DND-41 (cell line): ENCODE measurements at regions not wholly inside any gene's neighbourhood (a gene's known extent, or its start where the extent isn't known, plus 50 kb on each side); places are given as distances from the start of the nearest gene placed in this dataset.

ENCODE experiments used
- ATAC-seq: fragments of 200-7000 bp; cut with Tn5 transposase; 3 replicates; pipeline ENCODE4 v1.9.1; 2021; ENCODE audit warnings: low read depth; ENCODE audit not compliant: insufficient read depth
- DNase-seq: peaks from one replicate; pipeline ENCODE4 v3.0.0-alpha.2; 2020
- H2AFZ ChIP-seq: 2 replicates; pipeline ENCODE4 v1.6.0; 2012; ENCODE audit warnings: low read depth, low read length
- H3K27ac ChIP-seq: 2 replicates; pipeline ENCODE4 v1.5.1; 2012; ENCODE audit warnings: low read length, inconsistent platforms
- H3K27me3 ChIP-seq: fragments of 200-600 bp; sonication (generic); 2 replicates; pipeline ENCODE4 v1.6.0; 2012; ENCODE audit warnings: low read length, mild to moderate bottlenecking, inconsistent platforms; ENCODE audit not compliant: insufficient read depth, poor library complexity
- H3K36me3 ChIP-seq: 2 replicates; pipeline ENCODE4 v1.5.1; 2012; ENCODE audit warnings: low read length, inconsistent platforms; ENCODE audit not compliant: insufficient read depth
- H3K4me1 ChIP-seq: 2 replicates; pipeline ENCODE4 v1.5.1; 2012; ENCODE audit warnings: mild to moderate bottlenecking, low read length; ENCODE audit not compliant: insufficient read depth
- H3K4me2 ChIP-seq: 2 replicates; pipeline ENCODE4 v1.6.0; 2012; ENCODE audit warnings: mild to moderate bottlenecking, moderate library complexity, low read length, inconsistent platforms; ENCODE audit not compliant: insufficient read depth
- H3K4me3 ChIP-seq, 2 experiments: fragments of 200-600 bp in 1 of 2; shearing (Covaris generic) in 1 of 2; 2 replicates each; pipeline ENCODE4 v1.5.1; 2012 to 2016; ENCODE audit warnings: inconsistent platforms in 2 of 2, low read length in 2 of 2, mild to moderate bottlenecking in 2 of 2, low read depth in 1 of 2, moderate library complexity in 1 of 2
- H3K79me2 ChIP-seq: 2 replicates; pipeline ENCODE4 v1.6.0; 2012; ENCODE audit warnings: low read length, inconsistent platforms; ENCODE audit not compliant: insufficient read depth
- H3K9ac ChIP-seq: 2 replicates; pipeline ENCODE4 v1.6.0; 2012; ENCODE audit warnings: low read depth, mild to moderate bottlenecking, inconsistent platforms, low read length, moderate library complexity
- H3K9me3 ChIP-seq: 2 replicates; pipeline ENCODE4 v1.5.1; 2012; ENCODE audit warnings: low read length, moderate library complexity, mild to moderate bottlenecking, inconsistent platforms; ENCODE audit not compliant: insufficient read depth, severe bottlenecking
- H4K20me1 ChIP-seq: 2 replicates; pipeline ENCODE4 v1.6.0; 2012; ENCODE audit warnings: low read length; ENCODE audit not compliant: insufficient read depth
- EZH2 ChIP-seq: IDR thresholded peaks from 3 replicates; pipeline ENCODE4 v1.6.1; 2012; ENCODE audit warnings: borderline replicate concordance, low read depth, mild to moderate bottlenecking, moderate library complexity, low read length, inconsistent platforms; ENCODE audit not compliant: severe bottlenecking
- TF ChIP-seq, protein P1 (sequence below): IDR thresholded peaks from 2 replicates; pipeline ENCODE4 v1.5.1; 2012; ENCODE audit warnings: borderline replicate concordance, low read length, moderate library complexity, mild to moderate bottlenecking; ENCODE audit not compliant: poor library complexity, severe bottlenecking; ENCODE audit errors: extremely low read depth

DNA sequence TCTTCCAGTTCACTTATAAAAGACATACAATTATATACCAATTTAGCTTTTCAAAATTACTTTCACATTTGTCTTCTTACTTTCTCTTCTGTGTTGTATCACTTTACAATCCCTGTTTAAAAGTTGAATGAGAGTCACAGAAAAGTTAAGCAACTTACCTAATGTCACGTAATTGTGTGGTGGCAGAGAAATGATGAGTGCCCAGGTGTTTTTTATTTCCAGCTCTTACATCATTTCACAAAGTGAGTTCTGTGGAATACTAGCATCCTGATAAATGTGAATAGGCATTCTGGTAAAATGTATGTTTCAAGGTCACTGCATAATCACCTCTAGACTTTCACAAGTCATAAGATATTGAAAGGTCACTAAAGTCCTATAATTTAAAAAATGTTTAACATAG is 133.0 kb upstream of the FIBIN start:
- no peak for TF ChIP-seq EZH2
- TF ChIP-seq, protein P1, sequence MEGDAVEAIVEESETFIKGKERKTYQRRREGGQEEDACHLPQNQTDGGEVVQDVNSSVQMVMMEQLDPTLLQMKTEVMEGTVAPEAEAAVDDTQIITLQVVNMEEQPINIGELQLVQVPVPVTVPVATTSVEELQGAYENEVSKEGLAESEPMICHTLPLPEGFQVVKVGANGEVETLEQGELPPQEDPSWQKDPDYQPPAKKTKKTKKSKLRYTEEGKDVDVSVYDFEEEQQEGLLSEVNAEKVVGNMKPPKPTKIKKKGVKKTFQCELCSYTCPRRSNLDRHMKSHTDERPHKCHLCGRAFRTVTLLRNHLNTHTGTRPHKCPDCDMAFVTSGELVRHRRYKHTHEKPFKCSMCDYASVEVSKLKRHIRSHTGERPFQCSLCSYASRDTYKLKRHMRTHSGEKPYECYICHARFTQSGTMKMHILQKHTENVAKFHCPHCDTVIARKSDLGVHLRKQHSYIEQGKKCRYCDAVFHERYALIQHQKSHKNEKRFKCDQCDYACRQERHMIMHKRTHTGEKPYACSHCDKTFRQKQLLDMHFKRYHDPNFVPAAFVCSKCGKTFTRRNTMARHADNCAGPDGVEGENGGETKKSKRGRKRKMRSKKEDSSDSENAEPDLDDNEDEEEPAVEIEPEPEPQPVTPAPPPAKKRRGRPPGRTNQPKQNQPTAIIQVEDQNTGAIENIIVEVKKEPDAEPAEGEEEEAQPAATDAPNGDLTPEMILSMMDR, result no peak
- H3K4me3 ChIP-seq, result no peak overlapping the region
- H3K36me3 ChIP-seq, result no peaks in the 10 kb centered on the region
- DNase-seq (no peak), ATAC-seq (no peak)
- no peaks in the 10 kb centered on the region for H3K4me1 ChIP-seq
- H3K27me3 ChIP-seq, result no peaks in the 10 kb centered on the region
- no peaks in the 10 kb centered on the region for H3K9me3 ChIP-seq
- no peaks in the 10 kb centered on the region for H4K20me1 ChIP-seq
- no peaks in the 10 kb centered on the region for H3K79me2 ChIP-seq
- no peak overlapping the region for H3K9ac ChIP-seq
- no peak overlapping the region for H3K27ac ChIP-seq
- no peak overlapping the region for H3K4me2 ChIP-seq
- H2AFZ ChIP-seq, result no peak overlapping the region

DNA sequence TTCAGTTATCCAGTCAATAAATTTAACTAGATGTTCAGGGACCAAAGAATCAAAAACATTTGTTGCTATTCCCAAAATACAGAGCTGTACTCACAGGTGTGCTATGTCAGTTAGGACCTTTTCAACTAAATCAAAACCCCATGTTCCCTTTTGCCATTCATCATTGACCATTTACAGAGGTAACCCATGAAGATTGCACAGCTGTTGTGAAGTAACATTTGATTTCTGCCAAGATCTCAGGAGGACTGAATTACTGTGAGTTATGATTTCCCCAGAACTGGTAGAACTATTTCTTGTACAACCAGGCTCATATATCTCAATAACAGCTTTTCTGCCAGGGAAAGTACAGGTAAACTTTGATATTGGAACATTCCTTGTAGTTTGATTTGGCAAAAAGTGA is 131.1 kb upstream of the FIBIN start:
- TF ChIP-seq EZH2, result no peak
- TF ChIP-seq, protein P1, result no peak
- DNase-seq, result no peak
- no peak for ATAC-seq

DNA sequence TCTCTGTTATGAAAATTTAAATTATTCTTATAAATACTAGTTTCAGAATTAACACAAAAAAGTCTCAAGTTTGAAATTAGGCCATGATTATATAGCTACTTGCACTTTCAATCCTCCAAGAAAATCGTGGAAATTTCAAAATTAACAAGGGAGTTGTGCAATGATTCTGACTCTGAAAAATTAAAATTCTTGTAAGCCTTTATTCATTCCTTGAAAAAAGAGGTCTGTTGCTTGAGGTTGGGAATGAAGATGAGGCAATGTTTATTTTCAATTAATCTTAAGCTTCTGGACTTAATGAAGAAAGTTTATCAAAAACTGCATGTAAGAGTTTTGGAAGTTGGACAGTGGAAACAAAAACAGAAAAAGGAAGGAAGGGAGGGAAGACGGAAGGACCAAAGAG is 128.2 kb upstream of the FIBIN start:
- no peak overlapping the region for H3K9ac ChIP-seq
- no peaks in the 10 kb centered on the region for H3K79me2 ChIP-seq
- no peaks in the 10 kb centered on the region for H3K4me1 ChIP-seq
- H3K4me3 ChIP-seq, result no peak overlapping the region
- no peaks in the 10 kb centered on the region for H3K9me3 ChIP-seq
- H3K4me2 ChIP-seq, result no peak overlapping the region
- H3K27me3 ChIP-seq, result no peaks in the 10 kb centered on the region
- ATAC-seq (no peak), DNase-seq (no peak)
- no peaks in the 10 kb centered on the region for H3K36me3 ChIP-seq
- no peak overlapping the region for H2AFZ ChIP-seq
- no peaks in the 10 kb centered on the region for H4K20me1 ChIP-seq
- H3K27ac ChIP-seq, result no peak overlapping the region
- TF ChIP-seq, protein P1, result no peak
- no peak for TF ChIP-seq EZH2

More for the DNA sequence above, 131.1 kb upstream of the FIBIN start:
- no peaks in the 10 kb centered on the region for H3K27me3 ChIP-seq
- no peaks in the 10 kb centered on the region for H3K36me3 ChIP-seq
- H2AFZ ChIP-seq, result no peak overlapping the region
- H4K20me1 ChIP-seq, result no peaks in the 10 kb centered on the region
- H3K9me3 ChIP-seq, result no peaks in the 10 kb centered on the region
- no peak overlapping the region for H3K27ac ChIP-seq
- H3K4me1 ChIP-seq, result no peaks in the 10 kb centered on the region
- H3K9ac ChIP-seq, result no peak overlapping the region
- no peaks in the 10 kb centered on the region for H3K79me2 ChIP-seq
- no peak overlapping the region for H3K4me2 ChIP-seq
- no peak overlapping the region for H3K4me3 ChIP-seq

DNA sequence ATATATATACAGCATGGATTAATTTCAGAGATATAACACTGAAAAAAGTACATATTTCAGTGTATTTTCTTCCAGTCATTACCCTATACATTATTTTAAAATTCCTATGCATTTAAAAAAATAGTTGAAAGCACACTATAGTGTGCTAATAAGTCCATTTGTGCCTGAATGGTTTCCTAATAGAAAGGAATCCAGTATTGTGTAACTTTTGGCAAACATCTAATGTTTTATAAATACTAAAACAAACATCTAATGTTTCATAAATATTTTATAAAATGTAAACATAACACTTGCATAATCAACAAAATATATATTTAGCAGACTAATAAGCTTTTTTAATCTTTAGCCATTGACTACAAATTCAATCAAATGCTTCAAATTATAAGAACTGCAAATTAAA is 126.6 kb upstream of the FIBIN start:
- H3K27me3 ChIP-seq, result no peaks in the 10 kb centered on the region
- H2AFZ ChIP-seq, result no peak overlapping the region
- H3K79me2 ChIP-seq, result no peaks in the 10 kb centered on the region
- no peak overlapping the region for H3K4me2 ChIP-seq
- H3K4me1 ChIP-seq, result no peaks in the 10 kb centered on the region
- ATAC-seq (no peak), DNase-seq (no peak)
- H3K9ac ChIP-seq, result no peak overlapping the region
- no peak overlapping the region for H3K4me3 ChIP-seq
- H3K27ac ChIP-seq, result no peak overlapping the region
- H4K20me1 ChIP-seq, result no peaks in the 10 kb centered on the region
- no peaks in the 10 kb centered on the region for H3K36me3 ChIP-seq
- TF ChIP-seq EZH2, result no peak
- TF ChIP-seq, protein P1, result no peak
- H3K9me3 ChIP-seq, result no peaks in the 10 kb centered on the region
